ENCODE measurements at regions not wholly inside any gene's neighbourhood (a gene's known extent, or its start where the extent isn't known, plus 50 kb on each side); places are given as distances from the start of the nearest gene placed in this dataset.
"Not testable (repeated sequence)": the region's sequence is repeated elsewhere in the genome, so short reads cannot be mapped to it uniquely, and the experiment has no call there.

- ChIA-PET POLR2A (no interaction called here), CTCF (no interaction called here)
These were observed 1389.0 kb downstream of the PCDH9 start for GRCh38 chr13:65841156-65841555.

GRCh38 chr13:65836066-65836465 lies 1394.1 kb downstream of the PCDH9 start:
- ChIA-PET CTCF (no interaction called here), POLR2A (no interaction called here)

- ChIA-PET CTCF (no interaction called here), POLR2A (no interaction called here)
These were observed 1395.2 kb downstream of the PCDH9 start for GRCh38 chr13:65834897-65835296.

- CTCF ChIA-PET = no interaction called here
- POLR2A ChIA-PET = no interaction called here
These were observed 1399.5 kb downstream of the PCDH9 start for GRCh38 chr13:65830411-65831205.

GRCh38 chr13:65829241-65830008 lies 1400.7 kb downstream of the PCDH9 start:
- ChIA-PET CTCF (no interaction called here), POLR2A (no interaction called here)

DNA sequence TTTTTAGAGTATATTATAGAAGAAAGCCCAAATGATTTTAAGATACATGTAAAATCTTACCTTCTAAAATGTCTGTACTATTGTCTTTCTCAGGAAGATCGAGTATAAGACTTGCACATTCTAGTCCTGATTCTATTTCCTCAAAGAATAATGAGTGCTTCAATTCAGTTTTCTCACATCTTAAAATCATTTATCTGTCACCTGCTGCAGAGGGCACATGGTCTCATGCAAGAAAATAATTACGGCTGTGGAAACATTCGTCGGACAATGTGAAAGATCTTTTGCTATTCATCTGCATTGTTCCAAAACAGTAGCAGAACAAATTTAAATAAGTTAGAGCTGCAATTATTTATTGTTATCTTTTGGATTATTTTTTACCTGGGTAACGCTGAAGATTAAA lies 1403.5 kb downstream of the PCDH9 start:
- CTCF ChIA-PET = no interaction called here

GRCh38 chr13:65825039-65825438 lies 1405.1 kb downstream of the PCDH9 start:
- ChIA-PET POLR2A (no interaction called here), CTCF (no interaction called here)

More for the DNA sequence above, 1403.5 kb downstream of the PCDH9 start:
- POLR2A ChIA-PET = no interaction called here

DNA sequence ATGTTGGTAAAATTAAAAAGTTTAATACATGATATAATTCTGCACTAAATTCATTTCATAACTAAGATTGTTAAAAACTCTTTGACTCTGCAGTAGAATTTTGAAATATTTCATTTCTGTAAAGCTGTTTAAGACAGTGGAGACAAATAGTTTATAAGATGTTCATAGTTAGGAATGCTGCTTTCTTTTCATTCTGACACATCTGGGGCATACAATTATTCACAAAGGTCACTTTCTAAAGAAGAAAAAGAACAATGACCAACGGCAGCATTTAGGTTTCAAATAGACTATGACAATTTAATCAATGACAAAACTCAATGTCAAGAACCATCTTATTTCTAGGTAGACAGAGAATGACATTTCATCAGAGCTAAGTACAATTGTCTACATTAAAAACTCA lies 1422.1 kb downstream of the PCDH9 start:
- POLR2A ChIA-PET = no interaction called here
- CTCF ChIA-PET = no interaction called here

GRCh38 chr13:65803530-65804392 lies 1426.4 kb downstream of the PCDH9 start:
- ChIA-PET POLR2A (no interaction called here), CTCF (no interaction called here)

DNA sequence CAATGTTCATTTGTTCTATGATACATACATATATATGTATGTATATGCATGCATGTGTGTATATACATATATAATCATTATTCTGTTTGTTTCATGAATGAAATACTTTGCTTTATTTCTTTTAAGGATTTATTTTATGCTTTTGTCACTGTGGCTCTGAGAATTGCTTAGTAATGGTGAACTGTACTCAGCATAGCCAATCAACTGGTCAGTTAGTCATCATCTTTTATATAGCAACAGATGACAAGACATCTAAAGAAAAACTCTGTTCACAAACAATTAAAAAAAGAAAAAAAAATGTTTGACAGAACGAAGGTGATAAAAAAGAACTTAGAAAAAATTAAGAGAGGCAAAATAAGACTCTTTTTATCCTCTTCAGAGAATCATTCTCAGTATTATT lies 1440.3 kb downstream of the PCDH9 start:
- ChIA-PET CTCF (no interaction called here), POLR2A (no interaction called here)

GRCh38 chr13:65787082-65787481 lies 1443.1 kb downstream of the PCDH9 start:
- ChIA-PET CTCF (no interaction called here), POLR2A (no interaction called here)

DNA sequence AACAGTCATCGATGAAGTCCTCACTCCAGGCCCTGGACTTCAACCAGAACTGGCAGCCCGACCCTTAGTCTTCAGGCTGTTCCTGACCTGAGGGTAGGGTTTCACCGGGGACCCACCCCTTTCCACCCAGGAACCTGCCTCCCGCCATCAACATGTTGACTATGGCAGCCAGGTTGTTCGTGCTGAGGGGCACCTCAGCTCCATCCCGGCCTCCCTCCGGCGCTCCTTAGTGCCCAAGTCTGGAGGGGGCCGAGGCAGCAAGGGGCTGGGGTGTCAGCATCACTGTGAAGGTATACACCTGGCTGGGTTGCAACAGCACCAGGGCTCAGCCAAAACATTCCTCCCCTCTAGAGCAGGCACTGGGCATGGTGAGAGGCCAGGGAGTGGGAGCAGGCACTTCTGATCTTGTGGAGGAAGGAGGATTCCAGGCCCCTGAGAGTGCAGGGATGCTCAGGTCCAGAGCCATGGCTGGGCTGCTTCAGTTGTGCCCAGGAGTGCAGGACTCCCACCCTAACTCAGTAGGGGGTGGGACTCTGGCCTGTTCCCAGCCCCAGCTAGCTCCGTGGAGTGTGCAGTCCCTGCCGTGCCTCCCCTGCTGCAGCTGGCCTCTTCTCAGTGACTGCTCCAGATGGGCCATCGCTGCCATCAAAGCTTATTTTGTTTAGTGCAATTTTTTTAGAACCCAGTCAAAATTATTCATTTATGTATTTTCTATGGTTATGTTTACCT lies 1445.9 kb downstream of the PCDH9 start:
- CTCF ChIA-PET = no interaction called here
- POLR2A ChIA-PET = no interaction called here

DNA sequence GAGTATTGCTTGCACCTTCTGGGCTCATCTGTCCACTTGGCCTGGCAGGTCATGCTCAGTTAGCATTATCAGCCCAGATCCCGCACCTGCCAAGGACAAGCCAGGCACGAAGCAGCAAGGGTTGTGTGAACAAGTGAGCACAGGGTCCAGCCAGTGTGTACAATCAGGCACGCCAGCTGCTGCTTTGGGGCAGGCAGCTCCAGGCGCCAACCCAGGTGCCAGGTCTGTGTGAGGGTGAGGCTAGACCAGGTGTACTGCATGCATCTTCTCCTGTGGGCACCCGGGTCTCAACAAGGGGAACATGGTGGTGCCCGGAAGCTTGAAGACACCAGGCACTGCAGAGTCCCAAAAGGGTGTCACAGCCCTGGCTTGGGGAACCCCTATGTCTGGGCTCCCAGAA lies 1446.8 kb downstream of the PCDH9 start:
- POLR2A ChIA-PET = no interaction called here
- CTCF ChIA-PET = no interaction called here

GRCh38 chr13:65771704-65772313 lies 1458.3 kb downstream of the PCDH9 start:
- POLR2A ChIA-PET, CTCF ChIA-PET: not testable (repeated sequence)

- CTCF ChIA-PET = no interaction called here
- POLR2A ChIA-PET = no interaction called here
These were observed 1461.6 kb downstream of the PCDH9 start for GRCh38 chr13:65768545-65768944.

DNA sequence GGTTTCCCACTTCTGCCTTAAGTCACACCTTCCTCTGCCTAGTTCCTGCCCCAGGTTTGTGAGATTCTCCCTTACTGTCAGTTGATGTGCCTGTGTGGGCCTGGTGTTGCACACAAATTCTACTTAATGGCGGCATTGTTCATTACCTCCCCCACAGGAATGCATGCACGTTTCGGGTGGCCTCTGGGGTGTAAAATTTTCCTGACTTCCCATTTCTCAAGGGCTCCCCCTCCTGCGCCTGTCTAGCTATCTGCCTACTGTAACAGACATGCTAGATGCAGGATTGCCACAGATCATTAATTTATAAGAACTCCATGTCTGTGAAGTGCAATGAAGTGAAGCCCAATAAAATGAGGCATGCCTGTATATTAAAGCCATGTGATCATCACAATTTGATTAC lies 1466.3 kb downstream of the PCDH9 start:
- ChIA-PET POLR2A (no interaction called here), CTCF (no interaction called here)

DNA sequence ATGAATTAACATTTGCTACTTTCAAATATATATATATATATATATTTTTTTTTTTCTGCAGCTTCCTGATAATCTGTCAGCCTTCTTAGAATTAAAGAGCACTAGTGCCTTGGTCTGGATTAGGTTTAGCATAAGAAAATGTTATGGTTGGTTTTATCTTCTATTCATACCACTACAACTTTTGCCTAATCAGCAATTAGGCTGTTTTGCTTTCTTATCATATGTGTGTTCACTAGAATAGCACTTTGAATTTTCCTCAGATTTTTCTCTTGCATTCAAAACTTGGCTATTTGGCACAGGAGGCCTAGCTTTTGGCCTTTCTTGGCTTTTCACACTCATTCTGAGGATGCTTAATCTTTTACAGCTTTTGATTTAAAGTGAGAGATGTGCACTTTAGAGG lies 1468.1 kb downstream of the PCDH9 start:
- ChIA-PET CTCF (no interaction called here), POLR2A (no interaction called here)

GRCh38 chr13:65756071-65756671 lies 1474.0 kb downstream of the PCDH9 start:
- POLR2A ChIA-PET = no interaction called here
- CTCF ChIA-PET = no interaction called here

DNA sequence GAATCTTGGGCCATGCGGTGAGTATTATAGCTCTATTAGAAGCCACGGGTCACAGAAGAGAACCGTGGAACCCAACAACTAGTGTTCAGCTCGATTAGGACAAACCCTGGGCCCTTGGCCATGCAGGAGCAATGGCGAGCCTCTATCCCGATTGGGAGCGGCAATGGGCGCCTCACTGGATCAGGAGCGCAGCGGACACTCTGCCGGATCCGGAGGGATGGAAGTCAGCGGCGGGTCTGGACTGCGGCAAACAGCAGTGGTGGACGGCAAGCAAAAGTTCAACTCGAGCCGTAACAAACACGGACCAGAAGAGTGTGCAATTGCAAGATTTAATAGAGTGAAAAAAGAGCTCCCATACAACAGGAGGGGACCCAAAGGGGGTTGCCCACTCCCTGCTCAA lies 1481.9 kb downstream of the PCDH9 start:
- POLR2A ChIA-PET = no interaction called here

More for the DNA sequence above, 1481.9 kb downstream of the PCDH9 start:
- CTCF ChIA-PET = no interaction called here

Measured in activated CD8-positive, alpha-beta memory T cell treated with anti-CD3 and anti-CD28 coated beads for 36 hours (primary cell).